Right lobe of liver (tissue), 4 donors: ENCODE measurements at regions not wholly inside any gene's neighbourhood (a gene's known extent, or its start where the extent isn't known, plus 50 kb on each side); places are given as distances from the start of the nearest gene placed in this dataset.

ENCODE experiments used
- POLR2A ChIP-seq: fragments of 450-650 bp; IDR thresholded peaks from one replicate; pipeline ENCODE4 v1.6.1; 2017; ENCODE audit warnings: antibody characterized with exemption, mild to moderate bottlenecking
- TF ChIP-seq, protein P1 (sequence below), 4 donors: fragments of 200-600 bp in 3 of 4; fragments of 450-650 bp in 1 of 4; IDR thresholded peaks; one replicate each; pipeline versions ENCODE4 v1.5.1 to v1.8.0; 2016 to 2022; ENCODE audit warnings: antibody characterized with exemption in 4 of 4, mild to moderate bottlenecking in 2 of 4
- donor health status: DM: no; HTN: no; CAD: no.
- donor health status: DM: no; HTN: no; CAD: no.
- donor health status: DM: no; HTN: yes; CAD: no.

DNA sequence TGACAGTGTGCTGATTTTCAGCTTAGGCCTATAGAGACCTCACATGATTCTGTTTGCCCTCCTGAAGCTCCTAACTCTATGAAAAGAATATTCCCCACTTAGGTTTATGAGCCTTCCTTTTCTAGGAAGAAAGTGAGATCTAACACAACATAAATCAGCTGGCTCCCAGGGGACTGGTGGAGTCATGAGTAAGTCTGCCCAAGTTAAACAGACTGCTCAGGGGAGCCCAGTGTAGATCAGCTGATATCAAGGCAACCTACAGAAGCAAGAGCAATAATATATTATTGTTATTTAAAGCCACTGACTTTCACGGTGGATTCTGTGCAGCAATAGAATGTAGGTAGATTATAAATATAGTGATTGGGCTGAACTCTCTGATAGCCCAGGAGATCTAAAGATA is 1978.6 kb upstream of the CDH6 start:
- TF ChIP-seq, protein P1, sequence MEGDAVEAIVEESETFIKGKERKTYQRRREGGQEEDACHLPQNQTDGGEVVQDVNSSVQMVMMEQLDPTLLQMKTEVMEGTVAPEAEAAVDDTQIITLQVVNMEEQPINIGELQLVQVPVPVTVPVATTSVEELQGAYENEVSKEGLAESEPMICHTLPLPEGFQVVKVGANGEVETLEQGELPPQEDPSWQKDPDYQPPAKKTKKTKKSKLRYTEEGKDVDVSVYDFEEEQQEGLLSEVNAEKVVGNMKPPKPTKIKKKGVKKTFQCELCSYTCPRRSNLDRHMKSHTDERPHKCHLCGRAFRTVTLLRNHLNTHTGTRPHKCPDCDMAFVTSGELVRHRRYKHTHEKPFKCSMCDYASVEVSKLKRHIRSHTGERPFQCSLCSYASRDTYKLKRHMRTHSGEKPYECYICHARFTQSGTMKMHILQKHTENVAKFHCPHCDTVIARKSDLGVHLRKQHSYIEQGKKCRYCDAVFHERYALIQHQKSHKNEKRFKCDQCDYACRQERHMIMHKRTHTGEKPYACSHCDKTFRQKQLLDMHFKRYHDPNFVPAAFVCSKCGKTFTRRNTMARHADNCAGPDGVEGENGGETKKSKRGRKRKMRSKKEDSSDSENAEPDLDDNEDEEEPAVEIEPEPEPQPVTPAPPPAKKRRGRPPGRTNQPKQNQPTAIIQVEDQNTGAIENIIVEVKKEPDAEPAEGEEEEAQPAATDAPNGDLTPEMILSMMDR (IDR thresholded peaks at IDR 0.05) = no peak
- TF ChIP-seq POLR2A = no peak
